ENCODE measurements at regions not wholly inside any gene's neighbourhood (a gene's known extent, or its start where the extent isn't known, plus 50 kb on each side); places are given as distances from the start of the nearest gene placed in this dataset.

DNA sequence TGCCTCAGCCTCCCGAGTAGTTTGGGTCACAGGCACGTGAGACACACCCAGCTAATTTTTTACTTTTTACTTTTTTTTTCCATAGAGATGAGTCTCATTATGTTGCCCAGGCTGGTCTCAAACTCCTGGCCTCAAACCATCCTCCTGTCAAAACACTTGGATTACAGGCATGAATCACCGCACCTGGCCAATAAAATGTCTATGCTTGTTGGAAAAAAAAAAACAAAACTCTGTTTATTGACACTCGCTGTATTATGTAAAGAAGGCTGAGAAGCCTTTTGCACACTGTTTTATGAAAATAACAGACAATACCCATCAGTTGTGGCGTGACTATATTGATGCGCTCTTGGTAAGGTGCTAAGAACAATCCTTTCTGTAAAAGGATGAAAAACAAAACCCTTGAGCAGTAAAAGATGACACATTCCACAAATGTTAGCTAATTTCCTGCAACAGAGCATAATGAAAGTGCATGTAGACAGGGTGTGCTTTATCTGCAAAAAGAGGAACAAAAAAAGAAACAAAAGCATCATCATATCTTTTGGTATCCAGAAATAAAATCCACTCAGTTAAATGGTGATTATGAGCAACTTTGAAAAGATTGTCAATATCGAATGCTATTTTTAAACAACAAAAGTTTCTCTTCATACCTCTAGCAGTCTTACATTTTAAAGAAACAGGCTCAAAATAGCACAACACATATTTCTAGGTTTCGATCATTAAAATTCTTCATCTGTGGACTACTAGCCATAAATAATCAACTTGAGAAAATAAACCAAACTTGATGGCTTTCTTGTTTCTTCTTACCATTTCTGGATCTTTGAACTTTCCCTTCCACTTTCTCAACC is 108.3 kb upstream of the PHACTR1 start:
- Histone ChIP-seq H3K27ac (ENCODE audit: low read depth, low read length) (no peak overlapping the region), H3K27me3 (ENCODE audit: control insufficient read depth, insufficient read depth, low read length) (no peaks in the 10 kb centered on the region), H3K4me3 (ENCODE audit: low read depth, low read length) (no peak overlapping the region), H3K9me3 (ENCODE audit: control insufficient read depth, insufficient read depth, low read length) (no peaks in the 10 kb centered on the region)
- CTCF ChIA-PET = interaction anchor here (0.7 to 11.0 kb wide), 6 partner anchors 285 to 1027 kb away, joined by 3 to 220 read pairs (median 4); partner anchors contain the start of gene EDN1
- no peak for DNase-seq (ENCODE audit: low read depth, low spot score)
- TF ChIP-seq, protein P1, sequence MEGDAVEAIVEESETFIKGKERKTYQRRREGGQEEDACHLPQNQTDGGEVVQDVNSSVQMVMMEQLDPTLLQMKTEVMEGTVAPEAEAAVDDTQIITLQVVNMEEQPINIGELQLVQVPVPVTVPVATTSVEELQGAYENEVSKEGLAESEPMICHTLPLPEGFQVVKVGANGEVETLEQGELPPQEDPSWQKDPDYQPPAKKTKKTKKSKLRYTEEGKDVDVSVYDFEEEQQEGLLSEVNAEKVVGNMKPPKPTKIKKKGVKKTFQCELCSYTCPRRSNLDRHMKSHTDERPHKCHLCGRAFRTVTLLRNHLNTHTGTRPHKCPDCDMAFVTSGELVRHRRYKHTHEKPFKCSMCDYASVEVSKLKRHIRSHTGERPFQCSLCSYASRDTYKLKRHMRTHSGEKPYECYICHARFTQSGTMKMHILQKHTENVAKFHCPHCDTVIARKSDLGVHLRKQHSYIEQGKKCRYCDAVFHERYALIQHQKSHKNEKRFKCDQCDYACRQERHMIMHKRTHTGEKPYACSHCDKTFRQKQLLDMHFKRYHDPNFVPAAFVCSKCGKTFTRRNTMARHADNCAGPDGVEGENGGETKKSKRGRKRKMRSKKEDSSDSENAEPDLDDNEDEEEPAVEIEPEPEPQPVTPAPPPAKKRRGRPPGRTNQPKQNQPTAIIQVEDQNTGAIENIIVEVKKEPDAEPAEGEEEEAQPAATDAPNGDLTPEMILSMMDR (IDR thresholded peaks at IDR 0.05; ENCODE audit: low read depth, low read length) = no peak
- POLR2A ChIA-PET = no interaction called here

DNA sequence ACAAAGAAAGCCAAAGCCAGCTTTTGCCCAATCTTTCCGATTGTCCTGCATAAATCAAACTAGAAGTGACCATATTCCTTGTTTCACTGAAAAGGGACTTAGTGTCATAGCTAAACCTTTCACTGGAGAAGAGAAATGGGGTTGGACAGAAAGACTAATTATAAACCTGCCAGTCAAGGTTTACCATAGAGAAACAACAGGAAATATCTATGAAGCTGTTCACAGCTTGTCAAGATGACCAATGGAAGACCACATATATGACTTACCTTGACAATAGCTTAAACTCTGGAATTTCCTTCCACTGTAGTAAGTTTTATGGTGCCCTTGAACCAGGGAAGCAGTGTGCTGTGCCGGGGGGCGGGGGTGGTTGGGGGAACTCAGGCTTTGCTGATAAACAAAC is 107.7 kb upstream of the PHACTR1 start:
- CTCF ChIA-PET = interaction anchor here (0.7 to 11.0 kb wide), 3 partner anchors 317 to 1028 kb away, joined by 3 to 220 read pairs (median 12); partner anchors contain the start of gene EDN1
- H3K27me3 ChIP-seq (ENCODE audit: control insufficient read depth, insufficient read depth, low read length) = no peaks in the 10 kb centered on the region
- POLR2A ChIA-PET = no interaction called here
- H3K4me3 ChIP-seq (ENCODE audit: low read depth, low read length) = no peak overlapping the region
- no peaks in the 10 kb centered on the region for H3K9me3 ChIP-seq (ENCODE audit: control insufficient read depth, insufficient read depth, low read length)
- no peak overlapping the region for H3K27ac ChIP-seq (ENCODE audit: low read depth, low read length)
- TF ChIP-seq, protein P1 (IDR thresholded peaks at IDR 0.05; ENCODE audit: low read depth, low read length) = no peak
- no peak for DNase-seq (ENCODE audit: low read depth, low spot score)

DNA sequence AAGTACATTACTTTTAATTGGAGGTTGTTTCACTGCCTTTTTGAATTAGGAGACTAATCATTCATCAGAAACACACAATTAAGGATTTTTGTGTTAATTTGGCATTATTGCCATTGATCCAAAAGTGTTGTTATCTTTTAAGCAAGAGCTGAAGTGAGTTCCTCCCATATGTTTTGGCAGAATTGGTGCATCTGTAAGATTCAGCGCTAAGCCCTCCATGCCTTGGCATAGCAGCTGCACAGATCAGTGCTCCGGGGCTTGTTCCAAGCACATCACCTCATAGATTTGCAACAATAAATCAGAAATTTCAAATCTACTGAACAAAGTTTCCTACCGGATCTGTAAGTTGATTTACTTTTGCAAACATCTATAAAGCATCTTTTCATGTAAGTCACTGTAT is 106.8 kb upstream of the PHACTR1 start:
- no peak for DNase-seq (ENCODE audit: low read depth, low spot score)
- TF ChIP-seq, protein P1 (IDR thresholded peaks at IDR 0.05; ENCODE audit: low read depth, low read length) = no peak
- no peaks in the 10 kb centered on the region for H3K9me3 ChIP-seq (ENCODE audit: control insufficient read depth, insufficient read depth, low read length)
- ChIA-PET POLR2A (no interaction called here), CTCF (interaction anchor here (11.0 kb wide), 1 partner anchor 318 kb away, joined by 220 read pairs; the partner anchor contains the start of gene EDN1)
- no peak overlapping the region for H3K27ac ChIP-seq (ENCODE audit: low read depth, low read length)
- no peaks in the 10 kb centered on the region for H3K27me3 ChIP-seq (ENCODE audit: control insufficient read depth, insufficient read depth, low read length)
- no peak overlapping the region for H3K4me3 ChIP-seq (ENCODE audit: low read depth, low read length)

DNA sequence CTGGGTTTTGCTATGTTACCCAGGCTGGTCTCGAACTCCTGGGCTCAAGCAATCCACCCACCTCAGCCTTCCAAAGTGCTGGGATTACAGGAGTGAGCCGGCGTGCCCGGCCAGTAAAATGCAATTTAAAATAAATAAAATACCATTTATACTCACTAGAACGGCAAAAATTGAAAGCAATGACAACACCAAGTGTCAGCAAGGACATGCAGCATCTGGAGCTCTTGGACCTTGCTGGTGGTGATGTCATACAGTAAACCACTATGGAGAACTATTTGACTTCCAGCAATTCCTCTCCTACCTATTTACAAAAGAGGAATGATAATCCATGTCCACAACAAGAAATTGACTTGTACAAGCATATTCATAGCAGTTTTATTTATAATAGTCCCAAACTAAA is 105.7 kb upstream of the PHACTR1 start:
- POLR2A ChIA-PET = no interaction called here
- no peaks in the 10 kb centered on the region for H3K27me3 ChIP-seq (ENCODE audit: control insufficient read depth, insufficient read depth, low read length)
- H3K27ac ChIP-seq (ENCODE audit: low read depth, low read length) = no peak overlapping the region
- TF ChIP-seq, protein P1 (IDR thresholded peaks at IDR 0.05; ENCODE audit: low read depth, low read length) = no peak
- H3K4me3 ChIP-seq (ENCODE audit: low read depth, low read length) = no peak overlapping the region
- no peaks in the 10 kb centered on the region for H3K9me3 ChIP-seq (ENCODE audit: control insufficient read depth, insufficient read depth, low read length)
- no peak for DNase-seq (ENCODE audit: low read depth, low spot score)
- CTCF ChIA-PET = interaction anchor here (0.5 to 11.0 kb wide), 3 partner anchors 46 to 995 kb away, joined by 3 to 220 read pairs (median 7); partner anchors contain the start of gene EDN1

DNA sequence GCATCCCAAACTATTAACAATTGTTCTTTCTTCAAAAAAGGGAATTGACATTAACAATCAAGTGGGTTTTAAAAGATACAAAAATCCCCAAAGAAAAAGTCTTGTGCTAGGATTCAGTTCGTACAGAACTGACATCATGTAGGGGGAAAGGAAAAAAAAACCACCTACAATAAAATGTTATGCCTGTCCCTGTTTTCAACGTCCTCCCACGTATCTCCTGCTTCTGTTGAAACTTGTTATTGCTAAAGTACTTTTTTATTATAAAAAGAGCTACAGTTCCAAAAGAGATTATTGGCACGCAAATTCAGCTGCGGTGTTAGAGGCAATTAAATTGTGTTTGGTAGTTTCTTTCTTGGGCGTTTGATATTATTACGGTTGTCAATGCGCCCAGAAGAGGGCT is 102.8 kb upstream of the PHACTR1 start:
- TF ChIP-seq, protein P1 (IDR thresholded peaks at IDR 0.05; ENCODE audit: low read depth, low read length) = no peak
- ChIA-PET POLR2A (no interaction called here), CTCF (no interaction called here)
- Histone ChIP-seq H3K27ac (ENCODE audit: low read depth, low read length) (no peak overlapping the region), H3K4me3 (ENCODE audit: low read depth, low read length) (no peak overlapping the region), H3K9me3 (ENCODE audit: control insufficient read depth, insufficient read depth, low read length) (no peaks in the 10 kb centered on the region), H3K27me3 (ENCODE audit: control insufficient read depth, insufficient read depth, low read length) (no peaks in the 10 kb centered on the region)
- no peak for DNase-seq (ENCODE audit: low read depth, low spot score)

Measured in AG04450 (cell line).